CD4-positive, alpha-beta T cell (primary cell): ENCODE measurements at regions not wholly inside any gene's neighbourhood (a gene's known extent, or its start where the extent isn't known, plus 50 kb on each side); places are given as distances from the start of the nearest gene placed in this dataset.

Source experiments
- ATAC-seq: fragments of 200-7000 bp; cut with Tn5 transposase; one replicate; pipeline ENCODE4 v1.10.0; 2022; ENCODE audit warnings: mild to moderate bottlenecking; ENCODE audit not compliant: poor library complexity
- CTCF ChIA-PET: fragments of 350-600 bp; sonication (Branson Sonifier 250); formaldehyde crosslinking; loops from one replicate; lab custom pipeline; 2021; ENCODE audit warnings: antibody characterized with exemption, inconsistent platforms; lab: Charles Lee
- POLR2A ChIA-PET: fragments of 350-600 bp; sonication (Branson Sonifier 250); formaldehyde crosslinking; loops from one replicate; lab custom pipeline; 2021; ENCODE audit warnings: antibody characterized with exemption, inconsistent platforms; lab: Charles Lee
- DNase-seq, 14 experiments: peaks; one replicate each; pipeline ENCODE4 v3.0.0-alpha.2; 2013 to 2020; ENCODE audit warnings: mixed read lengths in 2 of 14
- H3K27ac ChIP-seq, 2 donors: one replicate each; pipeline versions ENCODE4 v1.5.1 to v1.7.0; 2013; ENCODE audit warnings: low read length in 2 of 2, low read depth in 1 of 2, mild to moderate bottlenecking in 1 of 2
- H3K27me3 ChIP-seq, 2 experiments: 1 replicate in 1 of 2; 2 replicates in 1 of 2; pipeline versions ENCODE4 v1.6.1 to v1.7.0; 2013; ENCODE audit warnings: low read length in 2 of 2, control low read depth in 1 of 2, mild to moderate bottlenecking in 1 of 2, moderate library complexity in 1 of 2; ENCODE audit not compliant: insufficient read depth in 2 of 2, control insufficient read depth in 1 of 2
- H3K36me3 ChIP-seq: one replicate; pipeline ENCODE4 v1.6.1; 2013; ENCODE audit warnings: low read length, control low read depth; ENCODE audit not compliant: insufficient read depth
- H3K4me1 ChIP-seq: one replicate; pipeline ENCODE4 v1.6.1; 2013; ENCODE audit warnings: low read length, control low read depth; ENCODE audit not compliant: insufficient read depth
- H3K4me3 ChIP-seq: one replicate; pipeline ENCODE4 v1.5.1; 2013; ENCODE audit warnings: mild to moderate bottlenecking, low read length, moderate library complexity
- H3K9me3 ChIP-seq, 2 experiments: 1 replicate in 1 of 2; 2 replicates in 1 of 2; pipeline versions ENCODE4 v1.6.1 to v1.7.0; 2013; ENCODE audit warnings: low read length in 2 of 2, mild to moderate bottlenecking in 2 of 2, control low read depth in 1 of 2, moderate library complexity in 1 of 2; ENCODE audit not compliant: control insufficient read depth in 1 of 2, insufficient read depth in 1 of 2
- H3K27ac Mint-ChIP-seq: one replicate; pipeline ENCODE4 v1.8.0; 2020; ENCODE audit warnings: mixed read lengths
- H3K27me3 Mint-ChIP-seq: one replicate; pipeline ENCODE4 v1.8.0; 2021; ENCODE audit warnings: mixed read lengths
- H3K36me3 Mint-ChIP-seq: one replicate; pipeline ENCODE4 v1.8.0; 2021; ENCODE audit warnings: low read depth, mixed read lengths
- H3K4me1 Mint-ChIP-seq: one replicate; pipeline ENCODE4 v1.8.0; 2021; ENCODE audit warnings: low read depth, mixed read lengths
- H3K4me3 Mint-ChIP-seq: one replicate; pipeline ENCODE4 v1.8.0; 2020; ENCODE audit warnings: mild to moderate bottlenecking, mixed read lengths
- H3K9me3 Mint-ChIP-seq: one replicate; pipeline ENCODE4 v1.8.0; 2020; ENCODE audit warnings: mixed read lengths
- CTCF ChIP-seq: fragments of 200-600 bp; IDR thresholded peaks from one replicate; pipeline ENCODE4 v1.8.0; 2022; ENCODE audit warnings: antibody characterized with exemption, mild to moderate bottlenecking
- intact Hi-C, 2 experiments: fragments of 100-400 bp; cut with DNase I in 1 of 2; cut with micrococcal nuclease in 1 of 2; formaldehyde crosslinking; loops; one replicate each; pipeline versions ENCODE4 v1.15.1 to v1.9.0; 2023 to 2025; cut with DNase I, micrococcal nuclease

DNA sequence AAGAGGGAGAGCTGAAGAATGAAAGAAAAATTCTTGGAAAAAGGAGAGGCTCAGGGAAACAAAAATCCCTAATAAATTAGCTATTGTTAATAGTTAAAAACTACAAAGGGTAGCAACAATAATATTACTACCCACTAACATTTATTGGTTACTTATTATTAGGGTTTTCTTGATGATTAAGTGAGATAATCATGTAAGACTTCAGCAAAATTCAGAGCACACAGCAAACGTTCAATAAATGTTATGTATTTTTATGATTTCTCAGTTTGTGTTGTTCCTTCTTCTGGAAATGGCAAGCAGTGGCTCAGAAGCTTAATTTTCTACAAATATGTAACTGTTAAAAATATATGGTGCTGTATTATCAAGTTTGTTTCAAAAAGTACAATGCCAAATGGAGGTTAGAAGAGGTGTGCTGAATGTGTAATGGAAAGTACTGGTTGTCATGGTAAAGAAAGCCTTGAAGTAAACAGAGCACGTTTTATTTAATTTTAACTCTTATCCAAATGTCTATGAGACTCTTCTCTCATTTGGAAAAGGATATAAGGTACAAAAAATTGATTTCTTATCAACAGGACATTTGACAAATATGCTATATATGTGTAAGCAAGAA is 226.0 kb upstream of the ATP10B start:
- Mint-ChIP-seq H3K4me3 (no peak overlapping the region), H3K9me3 (no peaks in the 10 kb centered on the region), H3K27ac (no peak overlapping the region), H3K36me3 (no peaks in the 10 kb centered on the region), H3K4me1 (no peaks in the 10 kb centered on the region), H3K27me3 (no peaks in the 10 kb centered on the region)
- H3K4me3 ChIP-seq: no peak overlapping the region
- ATAC-seq (no peak), DNase-seq (no peak)
- H3K27me3 ChIP-seq: no peaks in the 10 kb centered on the region
- no peak for TF ChIP-seq CTCF
- no peaks in the 10 kb centered on the region for H3K36me3 ChIP-seq
- ChIA-PET CTCF (no interaction called here), POLR2A (no interaction called here)
- peaks cover 0 to 7% of the 10 kb centered on the region in 2 experiments for H3K9me3 ChIP-seq
- H3K27ac ChIP-seq: no peak overlapping the region
- intact Hi-C loops: no loop called here
- H3K4me1 ChIP-seq: no peaks in the 10 kb centered on the region

DNA sequence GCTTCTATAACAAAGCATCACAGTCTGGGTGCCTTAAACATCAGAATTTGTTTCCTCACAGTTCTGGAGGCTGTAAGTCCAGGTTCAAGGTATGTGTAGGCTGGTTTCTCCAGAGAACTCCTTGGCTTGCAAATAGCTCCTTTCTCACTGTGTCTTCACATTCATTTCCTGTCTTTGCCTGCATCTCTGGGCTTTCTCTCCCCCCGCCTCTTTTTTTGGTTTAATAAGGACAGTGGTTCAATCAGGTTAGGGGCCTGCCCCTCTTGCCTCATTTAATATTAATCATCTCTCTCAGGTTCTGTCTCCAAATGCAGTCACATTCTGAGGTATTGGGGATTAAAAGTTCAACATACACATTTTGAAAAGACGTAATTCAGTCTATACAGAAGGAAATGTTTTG is 225.5 kb upstream of the ATP10B start:
- Mint-ChIP-seq H3K4me3 (no peak overlapping the region), H3K36me3 (no peaks in the 10 kb centered on the region), H3K4me1 (no peaks in the 10 kb centered on the region), H3K27ac (no peak overlapping the region), H3K27me3 (no peaks in the 10 kb centered on the region), H3K9me3 (no peaks in the 10 kb centered on the region)
- Histone ChIP-seq H3K36me3 (no peaks in the 10 kb centered on the region), H3K27me3 (no peaks in the 10 kb centered on the region), H3K4me1 (no peaks in the 10 kb centered on the region), H3K4me3 (no peak overlapping the region), H3K27ac (no peak overlapping the region), H3K9me3 (peaks cover 0 to 7% of the 10 kb centered on the region in 2 experiments)
- ChIA-PET POLR2A (no interaction called here), CTCF (no interaction called here)
- ATAC-seq (no peak), DNase-seq (no peak)
- TF ChIP-seq CTCF: no peak
- intact Hi-C loops: no loop called here

GRCh38 chr5:161064781-161065180 is 212.8 kb upstream of the ATP10B start:
- ATAC-seq: no peak
- intact Hi-C loops: no loop called here
- Mint-ChIP-seq H3K4me1 (no peaks in the 10 kb centered on the region), H3K4me3 (no peak overlapping the region), H3K27me3 (peaks cover 7% of the 10 kb centered on the region), H3K9me3 (peaks cover 9% of the 10 kb centered on the region), H3K27ac (no peak overlapping the region), H3K36me3 (no peaks in the 10 kb centered on the region)
- CTCF ChIA-PET: no interaction called here
- Histone ChIP-seq H3K4me1 (no peaks in the 10 kb centered on the region), H3K9me3 (peaks cover 0 to 4% of the 10 kb centered on the region in 2 experiments), H3K27ac (no peak overlapping the region), H3K27me3 (no peaks in the 10 kb centered on the region), H3K4me3 (no peak overlapping the region), H3K36me3 (no peaks in the 10 kb centered on the region)
- no peak for TF ChIP-seq CTCF
- POLR2A ChIA-PET: no interaction called here
- DNase-seq: no peak
